K562 (cell line): ENCODE measurements at regions not wholly inside any gene's neighbourhood (a gene's known extent, or its start where the extent isn't known, plus 50 kb on each side); places are given as distances from the start of the nearest gene placed in this dataset.

Experiments
- ATAC-seq: fragments of 200-7000 bp; cut with Tn5 transposase; 3 replicates; pipeline ENCODE4 v1.9.1; 2020; ENCODE audit warnings: moderate library complexity
- BruUV-seq: library from RNA; stranded (reverse); fragments of 400-500 nt; replicated peaks from 2 replicates; lab custom pipeline; 2021; lab: Mats Ljungman, UMichigan
- CTCF ChIA-PET: fragments of 300-600 bp; formaldehyde crosslinking; extraction: SDS; loops from one replicate; lab custom pipeline; 2021; ENCODE audit warnings: low intra/inter-chr PET ratio; lab: Yijun Ruan, JAX
- POLR2A ChIA-PET: fragments of 300-600, 350-650 bp; sonication (Branson Sonifier 250); formaldehyde crosslinking; extraction: SDS; loops from one replicate; lab custom pipeline; 2021; ENCODE audit warnings: antibody characterized with exemption, inconsistent platforms; lab: Yijun Ruan, JAX
- DNase-seq, 4 experiments: peaks; one replicate each; pipeline versions ENCODE4 v3.0.0 to v3.0.0-alpha.2; 2011 to 2018; ENCODE audit warnings: low spot score in 3 of 4, mixed read lengths in 3 of 4; ENCODE audit errors: extremely low read depth in 1 of 4
- FAIRE-seq: peaks from 2 replicates; lab custom pipeline; 2011; peaks lifted over from hg19 to GRCh38; lab: Jason Lieb, UNC
- H2AFZ ChIP-seq: 2 replicates; pipeline ENCODE4 v1.6.0; 2011; ENCODE audit warnings: low read depth, low read length, control low read depth, inconsistent platforms
- H3K27ac ChIP-seq: fragments of 200-600 bp; 3 replicates; pipeline ENCODE4 v1.8.0; 2011; ENCODE audit warnings: low read depth, mild to moderate bottlenecking, control low read depth, inconsistent platforms, low read length, moderate library complexity, mixed read lengths; ENCODE audit errors: extremely low read depth
- H3K27me3 ChIP-seq, 2 experiments: fragments of 300-600 bp in 1 of 2; 2 replicates in 1 of 2; 3 replicates in 1 of 2; pipeline versions ENCODE4 v1.6.0 to v1.8.0; 2011; ENCODE audit warnings: inconsistent platforms in 2 of 2, low read length in 2 of 2, mild to moderate bottlenecking in 1 of 2, mixed read lengths in 1 of 2, moderate library complexity in 1 of 2; ENCODE audit not compliant: control insufficient read depth in 2 of 2, insufficient read depth in 2 of 2
- H3K36me3 ChIP-seq: fragments of 300-600 bp; 3 replicates; pipeline ENCODE4 v1.8.0; 2011; ENCODE audit warnings: mild to moderate bottlenecking, low read length, inconsistent platforms; ENCODE audit not compliant: control insufficient read depth, insufficient read depth
- H3K4me1 ChIP-seq, 2 experiments: fragments of 200-600 bp in 1 of 2; replicated peaks in 1 of 2; 2 replicates in 1 of 2; 3 replicates in 1 of 2; pipeline versions ENCODE4 v1.5.1 to v1.8.0; 2011; ENCODE audit warnings: inconsistent platforms in 2 of 2, low read length in 2 of 2, mild to moderate bottlenecking in 1 of 2, mixed read lengths in 1 of 2, moderate library complexity in 1 of 2; ENCODE audit not compliant: control insufficient read depth in 2 of 2, insufficient read depth in 2 of 2
- H3K4me2 ChIP-seq: 2 replicates; pipeline ENCODE4 v1.6.1; 2011; ENCODE audit warnings: low read length, control low read depth, inconsistent platforms, mixed read lengths; ENCODE audit not compliant: insufficient read depth
- H3K4me3 ChIP-seq: fragments of 200-600 bp; sonication (generic), shearing (Covaris generic); 2 replicates; pipeline ENCODE4 v1.5.1; 2016; ENCODE audit warnings: control low read depth, inconsistent platforms
- H3K79me2 ChIP-seq: fragments of 200-600 bp; 3 replicates; pipeline ENCODE4 v1.8.0; 2011; ENCODE audit warnings: low read length, inconsistent platforms; ENCODE audit not compliant: control insufficient read depth, insufficient read depth
- H3K9ac ChIP-seq, 2 experiments: 2 replicates each; pipeline versions ENCODE4 v1.6.0 to v1.6.1; 2011; ENCODE audit warnings: low read depth in 2 of 2, low read length in 2 of 2, control low read depth in 1 of 2, inconsistent platforms in 1 of 2, mild to moderate bottlenecking in 1 of 2, mixed read lengths in 1 of 2; ENCODE audit not compliant: insufficient read depth in 1 of 2
- H3K9me1 ChIP-seq: one replicate; pipeline ENCODE4 v1.6.0; 2011; ENCODE audit warnings: inconsistent platforms, mild to moderate bottlenecking, low read length, moderate library complexity; ENCODE audit not compliant: control insufficient read depth, insufficient read depth
- H3K9me3 ChIP-seq: replicated peaks from 2 replicates; pipeline ENCODE4 v1.5.1; 2011; ENCODE audit warnings: low read depth, low read length, inconsistent platforms; ENCODE audit not compliant: control insufficient read depth, insufficient read depth
- H4K20me1 ChIP-seq: replicated peaks from 2 replicates; pipeline ENCODE4 v1.6.1; 2011; ENCODE audit warnings: low read length, inconsistent platforms, mixed read lengths; ENCODE audit not compliant: control insufficient read depth, insufficient read depth
- BHLHE40 ChIP-seq: IDR thresholded peaks from 2 replicates; pipeline ENCODE4 v1.6.1; 2011; ENCODE audit warnings: low read length, improper control_type of control experiment
- CCAR2 ChIP-seq: fragments of 200-400 bp; formaldehyde crosslinking; IDR thresholded peaks from 2 replicates; pipeline ENCODE4 v1.6.1; 2017; ENCODE audit warnings: mild to moderate bottlenecking, low read depth, low read length
- ELF1 ChIP-seq: fragments of 200-800 bp; sonication (Bioruptor generic); IDR thresholded peaks from 2 replicates; pipeline ENCODE4 v1.6.1; 2016; ENCODE audit warnings: missing genetic modification characterization, missing compliant biosample characterization
- ELK3 ChIP-seq: fragments of 450-650 bp; formaldehyde crosslinking; IDR thresholded peaks from 2 replicates; pipeline ENCODE4 v1.4.0; 2020; ENCODE audit warnings: mild to moderate bottlenecking
- HIVEP1 ChIP-seq: fragments of 250-450 bp; sonication (Bioruptor Pico); IDR thresholded peaks from 2 replicates; pipeline ENCODE4 v1.4.0; 2020; ENCODE audit warnings: mild to moderate bottlenecking
- KLF6 ChIP-seq: fragments of 250-450 bp; sonication (Bioruptor Pico); IDR thresholded peaks from 2 replicates; pipeline ENCODE4 v1.4.0; 2020; ENCODE audit warnings: mild to moderate bottlenecking, moderate library complexity, borderline replicate concordance
- MECOM ChIP-seq: fragments of 250-450 bp; sonication (Bioruptor Pico); IDR thresholded peaks from 2 replicates; pipeline ENCODE4 v1.8.0; 2022; ENCODE audit warnings: inconsistent platforms
- RB1 ChIP-seq: fragments of 450-650 bp; IDR thresholded peaks from 2 replicates; pipeline ENCODE4 v1.6.1; 2017; ENCODE audit warnings: low read depth, mild to moderate bottlenecking
- U2AF2 ChIP-seq: fragments of 200-400 bp; formaldehyde crosslinking; optimal IDR thresholded peaks from 2 replicates; pipeline ENCODE3; 2017; ENCODE audit warnings: low read depth, mild to moderate bottlenecking, low read length
- ZNF121 ChIP-seq: sonication (generic); formaldehyde crosslinking; conservative IDR thresholded peaks from 2 replicates; pipeline ENCODE4 v1.8.0; 2022; ENCODE audit warnings: missing genetic modification reagents
- ZNF507 ChIP-seq: conservative IDR thresholded peaks from 2 replicates; pipeline ENCODE4 v1.6.1; 2017; ENCODE audit warnings: missing genetic modification characterization, missing compliant biosample characterization
- ZNF766 ChIP-seq: fragments of 200-800 bp; sonication (Bioruptor generic); conservative IDR thresholded peaks from 2 replicates; pipeline ENCODE4 v1.6.1; 2016; ENCODE audit warnings: missing genetic modification characterization, missing compliant biosample characterization
- WGBS: fragments of 100-300 bp; shearing (Covaris generic); methylation state at CpG from one replicate; pipeline ENCODE4 v1.1.6; 2016; ENCODE audit warnings: low coverage, mixed read lengths; ENCODE audit not compliant: insufficient coverage; ENCODE audit errors: missing lambda C conversion rate; 5-methylcytosine and 5-hydroxymethylcytosine counted together
- in situ Hi-C: fragments of 300-500 bp; cut with MboI; formaldehyde crosslinking; loops from 4 replicates; pipeline ENCODE4 v1.15.0; 2018; ENCODE audit warnings: inconsistent platforms, mixed read lengths
- intact Hi-C: fragments of 100-400 bp; cut with micrococcal nuclease; formaldehyde crosslinking; loops from 2 replicates; pipeline ENCODE4 v1.14.2; 2022
- TF ChIP-seq, protein P1 (sequence below): fragments of 450-650 bp; IDR thresholded peaks from 2 replicates; pipeline ENCODE4 v1.6.1; 2014; ENCODE audit warnings: low read depth, mild to moderate bottlenecking, moderate library complexity, borderline replicate concordance
- TF ChIP-seq, protein P2 (sequence below): fragments of 450-650 bp; formaldehyde crosslinking; IDR thresholded peaks from 2 replicates; pipeline ENCODE4 v1.4.0; 2022; ENCODE audit warnings: missing genetic modification characterization

DNA sequence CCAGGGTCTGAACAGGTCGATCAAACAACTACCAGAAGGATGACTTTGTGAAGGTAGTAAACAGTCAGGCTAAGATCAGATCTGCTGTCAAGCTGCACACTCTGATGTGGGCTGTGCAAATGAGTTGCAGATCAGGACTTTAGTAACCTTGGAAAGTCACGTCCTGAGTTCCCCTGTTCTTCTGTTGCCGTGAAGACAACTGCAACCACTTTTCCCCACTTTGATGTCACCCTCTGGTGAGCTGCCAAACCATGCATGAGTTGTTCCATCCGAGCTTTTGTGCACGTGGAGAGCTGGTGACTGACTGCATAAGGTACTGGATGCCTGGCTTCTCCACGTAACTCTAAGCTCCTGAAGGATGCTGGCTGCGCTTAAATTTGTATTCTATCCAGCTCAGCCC, 111.0 kb downstream of the CD83 start:
- intact Hi-C loops: no loop called here
- WGBS: 0% methylated on average over 7 of the region's 7 CpGs
- H3K9me3 ChIP-seq: no peaks in the 10 kb centered on the region
- TF ChIP-seq U2AF2: no peak
- peak; percentile 30; the same call in 1 of the 2 replicates for TF ChIP-seq BHLHE40
- TF ChIP-seq, all 486 proteins: peak for 1
- H3K27ac ChIP-seq: no peak overlapping the region
- H3K9ac ChIP-seq: no peak overlapping the region
- no peak overlapping the region for H2AFZ ChIP-seq
- ATAC-seq: no peak
- no peak for DNase-seq
- peak; percentile 32 for FAIRE-seq
- in situ Hi-C loops: no loop called here
- H3K9me1 ChIP-seq: no peaks in the 10 kb centered on the region
- no peak overlapping the region for H3K4me2 ChIP-seq
- no TSS peak for BruUV-seq
- H3K79me2 ChIP-seq: no peaks in the 10 kb centered on the region
- no peaks in the 10 kb centered on the region for H4K20me1 ChIP-seq
- H3K4me3 ChIP-seq: no peak overlapping the region
- H3K27me3 ChIP-seq: peaks cover 45 to 54% of the 10 kb centered on the region in 2 experiments
- ChIA-PET CTCF (no interaction called here), POLR2A (interaction anchor here (0.8 kb wide), 1 partner anchor 9 kb away, joined by 4 read pairs; no protein-coding TSS in a partner anchor)
- no peaks in the 10 kb centered on the region for H3K36me3 ChIP-seq
- H3K4me1 ChIP-seq: no peaks in the 10 kb centered on the region; a peak in 1 of 5 replicates

DNA sequence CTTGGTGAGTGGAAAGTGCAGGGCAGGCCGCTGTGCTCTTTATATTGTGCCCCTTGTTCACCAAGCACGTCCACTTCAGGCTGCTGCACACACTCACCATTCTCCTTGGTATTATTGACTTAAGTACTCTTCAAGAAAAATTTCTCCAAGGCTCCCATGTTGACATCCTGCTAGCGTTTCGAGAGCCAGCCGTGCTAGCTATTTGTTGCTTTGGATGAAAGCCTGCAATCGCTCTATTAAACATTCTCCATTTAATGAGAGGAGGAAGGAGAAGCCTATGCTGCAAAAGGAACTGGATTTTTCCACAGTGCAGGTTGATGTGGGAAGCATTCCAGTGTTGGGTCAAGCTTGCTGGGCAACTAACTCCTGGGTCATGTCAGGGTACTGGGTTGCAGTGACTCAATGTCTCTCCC, 113.5 kb downstream of the CD83 start:
- Histone ChIP-seq H3K4me3 (no peak overlapping the region), H3K27me3 (peaks cover 39 to 60% of the 10 kb centered on the region in 2 experiments), H3K9me1 (no peaks in the 10 kb centered on the region), H4K20me1 (no peaks in the 10 kb centered on the region), H3K9ac (no peak overlapping the region), H3K79me2 (no peaks in the 10 kb centered on the region), H3K36me3 (no peaks in the 10 kb centered on the region), H3K4me1 (no peaks in the 10 kb centered on the region; a peak in 2 of 5 replicates), H2AFZ (no peak overlapping the region), H3K27ac (no peak overlapping the region), H3K4me2 (no peak overlapping the region), H3K9me3 (no peaks in the 10 kb centered on the region)
- intact Hi-C loops: no loop called here
- no peak for DNase-seq
- no TSS peak for BruUV-seq
- ChIA-PET POLR2A (interaction anchor here (0.7 to 0.8 kb wide), 2 partner anchors 9 to 1230 kb away, joined by 3 read pairs; no protein-coding TSS in a partner anchor), CTCF (no interaction called here)
- FAIRE-seq: no peak
- in situ Hi-C loops: no loop called here
- 0% methylated on average over 6 of the region's 6 CpGs for WGBS
- ATAC-seq: no peak
- TF ChIP-seq CCAR2 (no peak), ZNF507 (no peak), HIVEP1 (CRISPR knock-in tag) (no peak), KLF6 (CRISPR knock-in tag) (no peak), MECOM (CRISPR knock-in tag) (no peak), ZNF121 (CRISPR knock-in tag) (no peak), ZNF766 (CRISPR knock-in tag) (no peak), RB1 (no peak), ELK3 (CRISPR knock-in tag) (no peak), ELF1 (no peak)
- TF ChIP-seq, protein P1, sequence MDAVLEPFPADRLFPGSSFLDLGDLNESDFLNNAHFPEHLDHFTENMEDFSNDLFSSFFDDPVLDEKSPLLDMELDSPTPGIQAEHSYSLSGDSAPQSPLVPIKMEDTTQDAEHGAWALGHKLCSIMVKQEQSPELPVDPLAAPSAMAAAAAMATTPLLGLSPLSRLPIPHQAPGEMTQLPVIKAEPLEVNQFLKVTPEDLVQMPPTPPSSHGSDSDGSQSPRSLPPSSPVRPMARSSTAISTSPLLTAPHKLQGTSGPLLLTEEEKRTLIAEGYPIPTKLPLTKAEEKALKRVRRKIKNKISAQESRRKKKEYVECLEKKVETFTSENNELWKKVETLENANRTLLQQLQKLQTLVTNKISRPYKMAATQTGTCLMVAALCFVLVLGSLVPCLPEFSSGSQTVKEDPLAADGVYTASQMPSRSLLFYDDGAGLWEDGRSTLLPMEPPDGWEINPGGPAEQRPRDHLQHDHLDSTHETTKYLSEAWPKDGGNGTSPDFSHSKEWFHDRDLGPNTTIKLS: no peak
- TF ChIP-seq, protein P2, sequence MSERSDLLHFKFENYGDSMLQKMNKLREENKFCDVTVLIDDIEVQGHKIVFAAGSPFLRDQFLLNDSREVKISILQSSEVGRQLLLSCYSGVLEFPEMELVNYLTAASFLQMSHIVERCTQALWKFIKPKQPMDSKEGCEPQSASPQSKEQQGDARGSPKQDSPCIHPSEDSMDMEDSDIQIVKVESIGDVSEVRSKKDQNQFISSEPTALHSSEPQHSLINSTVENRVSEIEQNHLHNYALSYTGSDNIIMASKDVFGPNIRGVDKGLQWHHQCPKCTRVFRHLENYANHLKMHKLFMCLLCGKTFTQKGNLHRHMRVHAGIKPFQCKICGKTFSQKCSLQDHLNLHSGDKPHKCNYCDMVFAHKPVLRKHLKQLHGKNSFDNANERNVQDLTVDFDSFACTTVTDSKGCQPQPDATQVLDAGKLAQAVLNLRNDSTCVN (CRISPR knock-in tag): no peak
